Neural progenitor cell (in vitro differentiated cells): ENCODE measurements at regions not wholly inside any gene's neighbourhood (a gene's known extent, or its start where the extent isn't known, plus 50 kb on each side); places are given as distances from the start of the nearest gene placed in this dataset.

Experiments used
- EZH2 ChIP-seq: fragments of 200-600 bp; sonication (generic); IDR thresholded peaks from 2 replicates; pipeline ENCODE4 v1.6.1; 2017; ENCODE audit warnings: antibody characterized with exemption, mild to moderate bottlenecking, moderate library complexity
- TF ChIP-seq, protein P1 (sequence below): fragments of 200-600 bp; sonication (generic); IDR thresholded peaks from 2 replicates; pipeline ENCODE4 v1.5.1; 2017; ENCODE audit warnings: antibody characterized with exemption, mild to moderate bottlenecking

DNA sequence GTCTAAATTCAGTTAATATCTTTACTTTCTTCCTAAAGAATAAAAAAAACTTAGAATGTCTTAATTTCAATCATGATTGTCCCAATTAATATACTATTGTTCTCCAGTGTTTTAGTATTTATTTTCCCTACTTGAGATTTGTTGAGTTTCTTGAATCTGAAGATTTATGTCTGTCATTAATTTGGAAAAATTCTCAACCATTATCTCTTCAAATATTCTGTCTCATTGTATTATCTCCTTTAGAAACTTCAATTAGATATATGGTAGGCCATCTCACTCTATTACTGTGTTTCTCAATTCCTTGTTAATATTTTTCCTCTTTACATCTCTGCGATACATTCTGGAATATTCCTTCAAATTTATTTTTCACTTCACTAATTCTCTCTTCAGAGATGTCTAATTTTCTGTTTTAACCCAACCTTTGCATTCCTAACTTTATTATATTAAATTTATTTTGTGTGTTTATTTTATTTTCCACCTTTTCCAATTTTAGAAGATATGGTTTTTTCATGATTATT lies 268.6 kb downstream of the QKI start:
- TF ChIP-seq, protein P1, sequence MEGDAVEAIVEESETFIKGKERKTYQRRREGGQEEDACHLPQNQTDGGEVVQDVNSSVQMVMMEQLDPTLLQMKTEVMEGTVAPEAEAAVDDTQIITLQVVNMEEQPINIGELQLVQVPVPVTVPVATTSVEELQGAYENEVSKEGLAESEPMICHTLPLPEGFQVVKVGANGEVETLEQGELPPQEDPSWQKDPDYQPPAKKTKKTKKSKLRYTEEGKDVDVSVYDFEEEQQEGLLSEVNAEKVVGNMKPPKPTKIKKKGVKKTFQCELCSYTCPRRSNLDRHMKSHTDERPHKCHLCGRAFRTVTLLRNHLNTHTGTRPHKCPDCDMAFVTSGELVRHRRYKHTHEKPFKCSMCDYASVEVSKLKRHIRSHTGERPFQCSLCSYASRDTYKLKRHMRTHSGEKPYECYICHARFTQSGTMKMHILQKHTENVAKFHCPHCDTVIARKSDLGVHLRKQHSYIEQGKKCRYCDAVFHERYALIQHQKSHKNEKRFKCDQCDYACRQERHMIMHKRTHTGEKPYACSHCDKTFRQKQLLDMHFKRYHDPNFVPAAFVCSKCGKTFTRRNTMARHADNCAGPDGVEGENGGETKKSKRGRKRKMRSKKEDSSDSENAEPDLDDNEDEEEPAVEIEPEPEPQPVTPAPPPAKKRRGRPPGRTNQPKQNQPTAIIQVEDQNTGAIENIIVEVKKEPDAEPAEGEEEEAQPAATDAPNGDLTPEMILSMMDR = no peak
- no peak for TF ChIP-seq EZH2
